Vagina (tissue), 2 donors: ENCODE measurements at regions not wholly inside any gene's neighbourhood (a gene's known extent, or its start where the extent isn't known, plus 50 kb on each side); places are given as distances from the start of the nearest gene placed in this dataset.

Experiments
- POLR2A ChIP-seq, 2 donors: fragments of 450-650 bp; IDR thresholded peaks; one replicate each; pipeline ENCODE4 v1.6.1; 2017; ENCODE audit warnings: antibody characterized with exemption in 2 of 2, mild to moderate bottlenecking in 2 of 2, moderate library complexity in 2 of 2
- POLR2AphosphoS5 ChIP-seq, 2 donors: sonication (generic); formaldehyde crosslinking; IDR thresholded peaks; one replicate each; pipeline ENCODE4 v1.9.0; 2017; ENCODE audit warnings: antibody characterized with exemption in 2 of 2, mild to moderate bottlenecking in 2 of 2, low read depth in 1 of 2; ENCODE audit not compliant: insufficient read depth in 1 of 2
- TF ChIP-seq, protein P1 (sequence below), 3 experiments: fragments of 450-650 bp in 2 of 3; fragments of 200-600 bp in 1 of 3; sonication (generic) in 1 of 3; IDR thresholded peaks; one replicate each; pipeline ENCODE4 v1.5.1; 2017 to 2019; ENCODE audit warnings: antibody characterized with exemption in 3 of 3, mild to moderate bottlenecking in 2 of 3, moderate library complexity in 2 of 3

DNA sequence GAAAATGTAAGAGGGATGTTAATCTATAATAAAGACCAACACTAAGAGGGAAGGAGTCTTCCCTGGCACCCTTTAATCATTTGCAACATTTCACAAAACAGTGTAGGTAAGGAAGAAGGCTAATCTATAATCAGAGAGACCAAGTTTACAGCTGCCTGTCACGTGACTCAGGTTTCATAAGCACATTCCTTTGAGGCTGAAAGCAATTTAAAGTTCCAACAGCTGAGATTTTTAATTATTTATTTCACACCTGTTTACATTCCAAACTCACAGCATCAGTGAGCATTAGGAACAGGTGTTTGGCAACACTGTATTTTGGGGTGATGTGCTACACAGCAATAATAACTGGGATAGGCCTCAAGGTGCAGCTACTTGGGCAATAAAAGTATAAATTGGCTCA is 75.7 kb upstream of the PGBD5 start:
- TF ChIP-seq, protein P1, sequence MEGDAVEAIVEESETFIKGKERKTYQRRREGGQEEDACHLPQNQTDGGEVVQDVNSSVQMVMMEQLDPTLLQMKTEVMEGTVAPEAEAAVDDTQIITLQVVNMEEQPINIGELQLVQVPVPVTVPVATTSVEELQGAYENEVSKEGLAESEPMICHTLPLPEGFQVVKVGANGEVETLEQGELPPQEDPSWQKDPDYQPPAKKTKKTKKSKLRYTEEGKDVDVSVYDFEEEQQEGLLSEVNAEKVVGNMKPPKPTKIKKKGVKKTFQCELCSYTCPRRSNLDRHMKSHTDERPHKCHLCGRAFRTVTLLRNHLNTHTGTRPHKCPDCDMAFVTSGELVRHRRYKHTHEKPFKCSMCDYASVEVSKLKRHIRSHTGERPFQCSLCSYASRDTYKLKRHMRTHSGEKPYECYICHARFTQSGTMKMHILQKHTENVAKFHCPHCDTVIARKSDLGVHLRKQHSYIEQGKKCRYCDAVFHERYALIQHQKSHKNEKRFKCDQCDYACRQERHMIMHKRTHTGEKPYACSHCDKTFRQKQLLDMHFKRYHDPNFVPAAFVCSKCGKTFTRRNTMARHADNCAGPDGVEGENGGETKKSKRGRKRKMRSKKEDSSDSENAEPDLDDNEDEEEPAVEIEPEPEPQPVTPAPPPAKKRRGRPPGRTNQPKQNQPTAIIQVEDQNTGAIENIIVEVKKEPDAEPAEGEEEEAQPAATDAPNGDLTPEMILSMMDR (IDR thresholded peaks at IDR 0.05): no peak
- no peak for TF ChIP-seq POLR2A (IDR thresholded peaks at IDR 0.05)
- no peak for TF ChIP-seq POLR2AphosphoS5 (IDR thresholded peaks at IDR 0.05; ENCODE audit: insufficient read depth in 1 of 2, low read depth in 1 of 2)
